WTC11 (cell line): ENCODE measurements at regions not wholly inside any gene's neighbourhood (a gene's known extent, or its start where the extent isn't known, plus 50 kb on each side); places are given as distances from the start of the nearest gene placed in this dataset.

Source experiments
- ATAC-seq: fragments of 200-7000 bp; cut with Tn5 transposase; 2 replicates; pipeline ENCODE4 v1.10.0; 2021; ENCODE audit warnings: mild to moderate bottlenecking, moderate library complexity
- CTCF ChIA-PET: fragments of 300-600 bp; sonication (Branson Sonifier 250); formaldehyde crosslinking; loops from one replicate; lab custom pipeline; 2021; ENCODE audit warnings: antibody characterized with exemption; lab: Charles Lee
- POLR2A ChIA-PET: fragments of 350-600 bp; sonication (Branson Sonifier 250); formaldehyde crosslinking; loops from one replicate; lab custom pipeline; 2021; ENCODE audit warnings: antibody characterized with exemption; lab: Charles Lee
- DNase-seq: peaks from one replicate; pipeline ENCODE4 v3.0.0; 2021; ENCODE audit warnings: low spot score
- H3K27ac Mint-ChIP-seq: 2 replicates; pipeline ENCODE4 v1.8.0; 2021; ENCODE audit warnings: mixed read lengths
- H3K27me3 Mint-ChIP-seq: 2 replicates; pipeline ENCODE4 v1.8.0; 2021; ENCODE audit warnings: low read depth, mild to moderate bottlenecking, moderate library complexity, mixed read lengths
- H3K36me3 Mint-ChIP-seq: 2 replicates; pipeline ENCODE4 v1.8.0; 2021; ENCODE audit warnings: mixed read lengths
- H3K4me1 Mint-ChIP-seq: 2 replicates; pipeline ENCODE4 v1.8.0; 2022; ENCODE audit warnings: mixed read lengths
- H3K4me3 Mint-ChIP-seq: 2 replicates; pipeline ENCODE4 v1.8.0; 2021; ENCODE audit warnings: mild to moderate bottlenecking, moderate library complexity, mixed read lengths
- H3K9me3 Mint-ChIP-seq: 2 replicates; pipeline ENCODE4 v1.8.0; 2021; ENCODE audit warnings: mixed read lengths
- CREM ChIP-seq: sonication (generic); formaldehyde crosslinking; IDR thresholded peaks from 2 replicates; pipeline ENCODE4 v1.8.1; 2022; ENCODE audit warnings: mild to moderate bottlenecking, missing genetic modification reagents, moderate library complexity
- IRF1 ChIP-seq: sonication (generic); formaldehyde crosslinking; IDR thresholded peaks from 2 replicates; pipeline ENCODE4 v1.8.0; 2023; ENCODE audit warnings: missing genetic modification reagents
- PREB ChIP-seq: sonication (generic); formaldehyde crosslinking; IDR thresholded peaks from 2 replicates; pipeline ENCODE4 v1.8.1; 2022; ENCODE audit warnings: mild to moderate bottlenecking, missing genetic modification reagents, moderate library complexity, borderline replicate concordance
- PRRX2 ChIP-seq: fragments of 250-450 bp; sonication (Bioruptor Pico); IDR thresholded peaks from 2 replicates; pipeline ENCODE4 v1.8.0; 2021; ENCODE audit warnings: mild to moderate bottlenecking
- RORB ChIP-seq: fragments of 250-450 bp; sonication (Bioruptor Pico); IDR thresholded peaks from 2 replicates; pipeline ENCODE4 v1.9.0; 2021; ENCODE audit warnings: mild to moderate bottlenecking
- SMAD4 ChIP-seq: sonication (generic); formaldehyde crosslinking; IDR thresholded peaks from 2 replicates; pipeline ENCODE4 v1.8.0; 2022; ENCODE audit warnings: mild to moderate bottlenecking, missing genetic modification reagents
- ZBTB21 ChIP-seq: sonication (generic); formaldehyde crosslinking; IDR thresholded peaks from 2 replicates; pipeline ENCODE4 v1.8.1; 2023; ENCODE audit warnings: mild to moderate bottlenecking, missing genetic modification reagents, borderline replicate concordance
- ZNF219 ChIP-seq: sonication (generic); formaldehyde crosslinking; IDR thresholded peaks from 2 replicates; pipeline ENCODE4 v1.8.0; 2023; ENCODE audit warnings: missing genetic modification reagents, mild to moderate bottlenecking, borderline replicate concordance
- TF ChIP-seq, protein P1 (sequence below): sonication (generic); formaldehyde crosslinking; IDR thresholded peaks from 2 replicates; pipeline ENCODE4 v1.8.1; 2022; ENCODE audit warnings: low read depth, mild to moderate bottlenecking, moderate library complexity, missing genetic modification reagents, borderline replicate concordance
- TF ChIP-seq, protein P2 (sequence below): sonication (generic); formaldehyde crosslinking; IDR thresholded peaks from 2 replicates; pipeline ENCODE4 v1.8.1; 2023; ENCODE audit warnings: mild to moderate bottlenecking, missing genetic modification reagents
- TF ChIP-seq, protein P3 (sequence below): sonication (generic); formaldehyde crosslinking; IDR thresholded peaks from 2 replicates; pipeline ENCODE4 v1.8.0; 2022; ENCODE audit warnings: mild to moderate bottlenecking, missing genetic modification reagents
- TF ChIP-seq, protein P4 (sequence below): sonication (generic); formaldehyde crosslinking; IDR thresholded peaks from 2 replicates; pipeline ENCODE4 v1.8.1; 2023; ENCODE audit warnings: mild to moderate bottlenecking, moderate library complexity, missing genetic modification reagents
- TF ChIP-seq, protein P5 (sequence below): sonication (generic); formaldehyde crosslinking; conservative IDR thresholded peaks from 2 replicates; pipeline ENCODE4 v1.8.1; 2022; ENCODE audit warnings: mild to moderate bottlenecking, missing genetic modification reagents

- TF ChIP-seq, protein P1, sequence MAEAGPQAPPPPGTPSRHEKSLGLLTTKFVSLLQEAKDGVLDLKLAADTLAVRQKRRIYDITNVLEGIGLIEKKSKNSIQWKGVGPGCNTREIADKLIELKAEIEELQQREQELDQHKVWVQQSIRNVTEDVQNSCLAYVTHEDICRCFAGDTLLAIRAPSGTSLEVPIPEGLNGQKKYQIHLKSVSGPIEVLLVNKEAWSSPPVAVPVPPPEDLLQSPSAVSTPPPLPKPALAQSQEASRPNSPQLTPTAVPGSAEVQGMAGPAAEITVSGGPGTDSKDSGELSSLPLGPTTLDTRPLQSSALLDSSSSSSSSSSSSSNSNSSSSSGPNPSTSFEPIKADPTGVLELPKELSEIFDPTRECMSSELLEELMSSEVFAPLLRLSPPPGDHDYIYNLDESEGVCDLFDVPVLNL (CRISPR knock-in tag), result no peak
- TF ChIP-seq, protein P2, sequence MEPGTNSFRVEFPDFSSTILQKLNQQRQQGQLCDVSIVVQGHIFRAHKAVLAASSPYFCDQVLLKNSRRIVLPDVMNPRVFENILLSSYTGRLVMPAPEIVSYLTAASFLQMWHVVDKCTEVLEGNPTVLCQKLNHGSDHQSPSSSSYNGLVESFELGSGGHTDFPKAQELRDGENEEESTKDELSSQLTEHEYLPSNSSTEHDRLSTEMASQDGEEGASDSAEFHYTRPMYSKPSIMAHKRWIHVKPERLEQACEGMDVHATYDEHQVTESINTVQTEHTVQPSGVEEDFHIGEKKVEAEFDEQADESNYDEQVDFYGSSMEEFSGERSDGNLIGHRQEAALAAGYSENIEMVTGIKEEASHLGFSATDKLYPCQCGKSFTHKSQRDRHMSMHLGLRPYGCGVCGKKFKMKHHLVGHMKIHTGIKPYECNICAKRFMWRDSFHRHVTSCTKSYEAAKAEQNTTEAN (CRISPR knock-in tag), result no peak
- TF ChIP-seq, protein P3, sequence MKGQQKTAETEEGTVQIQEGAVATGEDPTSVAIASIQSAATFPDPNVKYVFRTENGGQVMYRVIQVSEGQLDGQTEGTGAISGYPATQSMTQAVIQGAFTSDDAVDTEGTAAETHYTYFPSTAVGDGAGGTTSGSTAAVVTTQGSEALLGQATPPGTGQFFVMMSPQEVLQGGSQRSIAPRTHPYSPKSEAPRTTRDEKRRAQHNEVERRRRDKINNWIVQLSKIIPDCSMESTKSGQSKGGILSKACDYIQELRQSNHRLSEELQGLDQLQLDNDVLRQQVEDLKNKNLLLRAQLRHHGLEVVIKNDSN (CRISPR knock-in tag), result no peak
- TF ChIP-seq CREM (CRISPR knock-in tag), result no peak
- no peak for TF ChIP-seq IRF1 (CRISPR knock-in tag)
- TF ChIP-seq PREB, result no peak
- TF ChIP-seq ZNF219, result no peak
These were observed 251.8 kb upstream of the MKI67 start (continued) for GRCh38 chr10:128377988-128378387.

GRCh38 chr10:128380946-128381345, 254.7 kb upstream of the MKI67 start:
- peaks cover 3% of the 10 kb centered on the region; the same call in 1 of the 2 replicates for H3K9me3 Mint-ChIP-seq
- H3K27me3 Mint-ChIP-seq, result no peaks in the 10 kb centered on the region
- TF ChIP-seq ZBTB21 (CRISPR knock-in tag), result no peak
- no peak for TF ChIP-seq RORB (CRISPR knock-in tag)
- ATAC-seq (no peak), DNase-seq (no peak)
- no peaks in the 10 kb centered on the region for H3K4me1 Mint-ChIP-seq
- no peak overlapping the region for H3K27ac Mint-ChIP-seq
- ChIA-PET CTCF (no interaction called here), POLR2A (no interaction called here)
- H3K36me3 Mint-ChIP-seq, result no peaks in the 10 kb centered on the region
- no peak overlapping the region for H3K4me3 Mint-ChIP-seq

DNA sequence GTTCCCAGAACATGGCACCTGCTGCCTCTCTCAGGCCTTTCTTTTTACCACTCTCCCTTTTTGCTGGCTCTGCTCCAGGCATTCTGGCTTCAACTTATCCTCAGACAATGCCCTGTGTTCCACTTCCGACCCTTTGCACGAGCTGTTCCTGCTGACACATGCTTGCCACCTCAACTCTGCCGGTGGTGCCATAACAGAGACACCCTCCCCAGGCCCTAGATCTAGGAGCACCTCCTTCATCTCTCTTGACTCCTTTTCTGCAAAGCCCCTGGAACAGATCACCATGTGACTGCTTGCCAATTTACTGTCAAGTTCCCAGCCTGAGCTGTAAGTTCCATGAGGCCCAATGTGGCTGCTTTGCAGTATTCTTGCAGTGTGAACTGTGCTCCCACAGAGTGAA, 256.0 kb upstream of the MKI67 start:
- CTCF ChIA-PET, result no interaction called here
- H3K4me1 Mint-ChIP-seq, result no peaks in the 10 kb centered on the region
- no peak overlapping the region for H3K27ac Mint-ChIP-seq
- no peaks in the 10 kb centered on the region for H3K36me3 Mint-ChIP-seq
- peaks cover 3% of the 10 kb centered on the region; the same call in 1 of the 2 replicates for H3K9me3 Mint-ChIP-seq
- H3K27me3 Mint-ChIP-seq, result no peaks in the 10 kb centered on the region; the same call in 1 of the 2 replicates
- H3K4me3 Mint-ChIP-seq, result no peak overlapping the region
- POLR2A ChIA-PET, result no interaction called here
- TF ChIP-seq, protein P4, sequence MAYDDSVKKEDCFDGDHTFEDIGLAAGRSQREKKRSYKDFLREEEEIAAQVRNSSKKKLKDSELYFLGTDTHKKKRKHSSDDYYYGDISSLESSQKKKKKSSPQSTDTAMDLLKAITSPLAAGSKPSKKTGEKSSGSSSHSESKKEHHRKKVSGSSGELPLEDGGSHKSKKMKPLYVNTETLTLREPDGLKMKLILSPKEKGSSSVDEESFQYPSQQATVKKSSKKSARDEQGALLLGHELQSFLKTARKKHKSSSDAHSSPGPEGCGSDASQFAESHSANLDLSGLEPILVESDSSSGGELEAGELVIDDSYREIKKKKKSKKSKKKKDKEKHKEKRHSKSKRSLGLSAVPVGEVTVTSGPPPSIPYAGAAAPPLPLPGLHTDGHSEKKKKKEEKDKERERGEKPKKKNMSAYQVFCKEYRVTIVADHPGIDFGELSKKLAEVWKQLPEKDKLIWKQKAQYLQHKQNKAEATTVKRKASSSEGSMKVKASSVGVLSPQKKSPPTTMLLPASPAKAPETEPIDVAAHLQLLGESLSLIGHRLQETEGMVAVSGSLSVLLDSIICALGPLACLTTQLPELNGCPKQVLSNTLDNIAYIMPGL, result no peak
- TF ChIP-seq RORB (CRISPR knock-in tag), result no peak
- TF ChIP-seq, protein P5, sequence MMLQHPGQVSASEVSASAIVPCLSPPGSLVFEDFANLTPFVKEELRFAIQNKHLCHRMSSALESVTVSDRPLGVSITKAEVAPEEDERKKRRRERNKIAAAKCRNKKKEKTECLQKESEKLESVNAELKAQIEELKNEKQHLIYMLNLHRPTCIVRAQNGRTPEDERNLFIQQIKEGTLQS (CRISPR knock-in tag), result no peak
- TF ChIP-seq SMAD4 (CRISPR knock-in tag), result no peak
- TF ChIP-seq, protein P2 (CRISPR knock-in tag), result no peak
- TF ChIP-seq PRRX2, result no peak
- ATAC-seq (no peak), DNase-seq (no peak)
